Naive thymus-derived CD8-positive, alpha-beta T cell (primary cell): ENCODE measurements at regions not wholly inside any gene's neighbourhood (a gene's known extent, or its start where the extent isn't known, plus 50 kb on each side); places are given as distances from the start of the nearest gene placed in this dataset.

Experiments
- ATAC-seq, 2 donors: fragments of 150-1000 bp; cut with Tn5 transposase in 1 of 2; sonication (Bioruptor Pico), chemical (Tn5 transposase) in 1 of 2; 1 replicate in 1 of 2; 2 replicates in 1 of 2; pipeline ENCODE4 v1.10.0; 2021; ENCODE audit warnings: mild to moderate bottlenecking in 2 of 2, moderate library complexity in 2 of 2
- POLR2A ChIA-PET: fragments of 350-600 bp; sonication (Branson Sonifier 250); formaldehyde crosslinking; loops from one replicate; lab custom pipeline; 2021; ENCODE audit warnings: antibody characterized with exemption; lab: Charles Lee
- DNase-seq, 10 donors: peaks; one replicate each; pipeline versions ENCODE4 v3.0.0 to v3.0.0-alpha.2; 2020 to 2022
- H3K27ac Mint-ChIP-seq, 10 donors: one replicate each; pipeline ENCODE4 v1.8.0; 2020 to 2022; ENCODE audit warnings: mild to moderate bottlenecking in 10 of 10, mixed read lengths in 10 of 10, moderate library complexity in 4 of 10, inconsistent platforms in 1 of 10
- H3K27me3 Mint-ChIP-seq, 5 donors: one replicate each; pipeline ENCODE4 v1.8.0; 2021 to 2022; ENCODE audit warnings: mixed read lengths in 5 of 5
- H3K36me3 Mint-ChIP-seq, 3 donors: one replicate each; pipeline ENCODE4 v1.8.0; 2020 to 2022; ENCODE audit warnings: mixed read lengths in 3 of 3, mild to moderate bottlenecking in 2 of 3, inconsistent platforms in 1 of 3
- H3K4me1 Mint-ChIP-seq, 4 donors: one replicate each; pipeline ENCODE4 v1.8.0; 2021 to 2022; ENCODE audit warnings: mixed read lengths in 4 of 4
- H3K4me3 Mint-ChIP-seq, 10 donors: one replicate each; pipeline ENCODE4 v1.8.0; 2020 to 2022; ENCODE audit warnings: mild to moderate bottlenecking in 10 of 10, mixed read lengths in 10 of 10, moderate library complexity in 6 of 10, inconsistent platforms in 1 of 10
- H3K9me3 Mint-ChIP-seq, 9 donors: one replicate each; pipeline ENCODE4 v1.8.0; 2020 to 2022; ENCODE audit warnings: mixed read lengths in 9 of 9, mild to moderate bottlenecking in 3 of 9, inconsistent platforms in 1 of 9, moderate library complexity in 1 of 9

- no peak overlapping the region for H3K27ac Mint-ChIP-seq
- ATAC-seq (no peak), DNase-seq (no peak)
- peaks cover 0 to 13% (median 6%) of the 10 kb centered on the region in 9 donors for H3K9me3 Mint-ChIP-seq
- POLR2A ChIA-PET = interaction anchor here (1.3 kb wide), 1 partner anchor 21 kb away, joined by 3 read pairs; no protein-coding TSS in a partner anchor
- peaks cover 0 to 20% (median 5%) of the 10 kb centered on the region in 5 donors for H3K27me3 Mint-ChIP-seq
- H3K4me1 Mint-ChIP-seq = peaks cover 0 to 5% (median 1%) of the 10 kb centered on the region in 4 donors
- no peak overlapping the region for H3K4me3 Mint-ChIP-seq
- peaks cover 0 to 16% (median 3%) of the 10 kb centered on the region in 3 donors for H3K36me3 Mint-ChIP-seq
Measured at GRCh38 chr2:118165595-118165994, 77.3 kb downstream of the INSIG2 start.
